ENCODE measurements at regions not wholly inside any gene's neighbourhood (a gene's known extent, or its start where the extent isn't known, plus 50 kb on each side); places are given as distances from the start of the nearest gene placed in this dataset.

DNA sequence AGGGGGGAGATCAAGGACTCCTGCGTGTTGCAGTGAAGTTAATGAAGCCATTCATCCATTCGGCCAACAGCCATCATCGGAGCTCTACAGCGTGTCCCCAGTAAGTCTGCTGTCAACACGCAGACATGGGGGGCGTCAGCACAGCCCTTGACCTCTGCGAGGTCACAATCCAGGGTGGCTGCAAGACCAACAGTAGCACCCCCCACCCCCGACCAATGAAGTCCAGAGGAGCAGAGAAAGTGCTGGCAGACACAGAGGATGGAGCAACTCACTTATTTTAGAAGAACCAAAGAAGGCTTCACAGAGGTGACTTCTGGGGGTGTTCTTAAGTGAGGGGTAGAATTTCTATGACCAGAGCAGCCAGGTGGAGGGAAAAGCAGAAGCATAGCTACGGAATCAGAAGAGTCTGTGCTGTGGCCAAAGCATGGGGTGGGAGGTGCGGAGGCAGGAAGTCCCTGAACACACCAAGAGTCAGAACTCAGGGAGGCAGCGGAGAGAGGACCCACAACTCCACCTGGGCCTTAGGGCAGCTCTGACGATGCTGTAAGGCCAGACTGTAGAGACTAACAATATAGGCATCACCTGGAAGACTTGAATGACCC lies 185.4 kb downstream of the FOXO1 start:
- TF ChIP-seq, protein P1, sequence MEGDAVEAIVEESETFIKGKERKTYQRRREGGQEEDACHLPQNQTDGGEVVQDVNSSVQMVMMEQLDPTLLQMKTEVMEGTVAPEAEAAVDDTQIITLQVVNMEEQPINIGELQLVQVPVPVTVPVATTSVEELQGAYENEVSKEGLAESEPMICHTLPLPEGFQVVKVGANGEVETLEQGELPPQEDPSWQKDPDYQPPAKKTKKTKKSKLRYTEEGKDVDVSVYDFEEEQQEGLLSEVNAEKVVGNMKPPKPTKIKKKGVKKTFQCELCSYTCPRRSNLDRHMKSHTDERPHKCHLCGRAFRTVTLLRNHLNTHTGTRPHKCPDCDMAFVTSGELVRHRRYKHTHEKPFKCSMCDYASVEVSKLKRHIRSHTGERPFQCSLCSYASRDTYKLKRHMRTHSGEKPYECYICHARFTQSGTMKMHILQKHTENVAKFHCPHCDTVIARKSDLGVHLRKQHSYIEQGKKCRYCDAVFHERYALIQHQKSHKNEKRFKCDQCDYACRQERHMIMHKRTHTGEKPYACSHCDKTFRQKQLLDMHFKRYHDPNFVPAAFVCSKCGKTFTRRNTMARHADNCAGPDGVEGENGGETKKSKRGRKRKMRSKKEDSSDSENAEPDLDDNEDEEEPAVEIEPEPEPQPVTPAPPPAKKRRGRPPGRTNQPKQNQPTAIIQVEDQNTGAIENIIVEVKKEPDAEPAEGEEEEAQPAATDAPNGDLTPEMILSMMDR (IDR thresholded peaks at IDR 0.05): no peak

DNA sequence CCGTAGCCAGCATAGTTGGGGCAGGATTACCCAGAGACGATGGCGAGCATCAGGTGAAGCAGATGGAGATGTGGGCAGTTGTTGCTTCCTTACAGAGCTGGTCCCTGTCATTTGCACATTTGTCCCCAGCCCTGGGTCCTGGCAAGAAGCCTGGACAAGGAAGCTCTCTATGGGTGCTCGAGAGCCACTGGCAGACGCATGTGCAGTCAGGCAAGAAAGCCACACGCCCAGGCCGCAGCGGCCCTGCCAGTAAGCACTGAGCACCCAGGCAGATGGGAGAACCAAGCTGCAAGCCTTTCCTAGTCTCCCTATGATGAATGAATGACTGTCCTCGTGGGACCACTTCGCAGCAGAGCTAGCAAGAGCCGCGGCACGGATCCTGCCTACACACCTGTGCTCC lies 182.8 kb downstream of the FOXO1 start:
- TF ChIP-seq, protein P1 (IDR thresholded peaks at IDR 0.05): no peak

DNA sequence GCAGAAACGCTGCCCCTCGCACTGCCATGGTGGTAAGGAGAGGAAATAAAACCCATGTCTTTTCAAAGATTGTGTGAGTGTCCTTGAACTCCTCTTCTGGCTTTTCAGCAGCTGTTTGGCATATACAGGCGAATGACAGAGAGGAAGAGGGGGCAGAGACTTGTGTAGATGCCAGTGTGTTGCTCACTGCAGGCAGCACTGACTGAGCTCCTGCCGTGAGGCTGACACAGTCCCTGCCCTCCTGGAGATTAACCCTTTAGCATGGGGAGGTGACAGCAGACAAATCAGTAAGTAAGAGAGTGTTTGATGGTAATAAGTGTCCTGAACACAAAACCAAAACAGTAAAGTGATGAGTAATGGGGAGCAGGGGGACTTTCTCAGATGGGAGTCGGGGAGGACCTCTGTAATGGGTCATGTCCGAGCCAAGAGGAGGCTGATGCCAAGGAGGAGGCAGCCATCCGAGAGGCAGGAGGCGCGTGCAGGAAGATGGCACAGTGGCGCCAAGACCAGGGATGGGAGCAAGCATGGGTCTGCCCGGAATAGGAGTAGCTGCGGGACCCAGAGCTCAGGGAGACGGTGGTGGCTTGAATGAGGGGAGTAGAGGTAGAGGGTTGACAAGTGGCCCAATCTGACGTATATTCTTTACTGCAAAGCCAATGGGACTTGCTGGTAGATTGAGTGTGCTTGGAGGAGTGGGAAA lies 182.2 kb downstream of the FOXO1 start:
- TF ChIP-seq, protein P1 (IDR thresholded peaks at IDR 0.05): no peak

DNA sequence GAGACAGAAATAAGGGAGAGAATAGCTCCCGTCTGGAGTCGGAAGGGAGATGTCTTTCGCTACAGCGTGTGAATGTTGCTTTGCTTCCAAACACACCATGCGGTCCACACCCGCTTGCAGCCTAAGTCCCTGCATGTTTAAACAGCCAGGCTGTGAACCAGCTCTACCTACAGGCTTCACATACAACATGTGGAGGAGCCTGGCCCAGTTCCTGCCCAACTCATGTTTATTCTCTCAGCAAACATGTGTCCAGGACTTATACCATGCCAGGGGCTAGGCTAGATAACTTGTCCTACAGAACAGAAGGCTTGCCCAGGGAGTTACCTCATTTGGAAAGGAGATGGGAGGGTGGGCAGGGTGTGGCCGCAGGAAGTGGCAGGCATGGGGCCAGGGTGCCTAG lies 181.5 kb downstream of the FOXO1 start:
- TF ChIP-seq, protein P1 (IDR thresholded peaks at IDR 0.05): no peak

DNA sequence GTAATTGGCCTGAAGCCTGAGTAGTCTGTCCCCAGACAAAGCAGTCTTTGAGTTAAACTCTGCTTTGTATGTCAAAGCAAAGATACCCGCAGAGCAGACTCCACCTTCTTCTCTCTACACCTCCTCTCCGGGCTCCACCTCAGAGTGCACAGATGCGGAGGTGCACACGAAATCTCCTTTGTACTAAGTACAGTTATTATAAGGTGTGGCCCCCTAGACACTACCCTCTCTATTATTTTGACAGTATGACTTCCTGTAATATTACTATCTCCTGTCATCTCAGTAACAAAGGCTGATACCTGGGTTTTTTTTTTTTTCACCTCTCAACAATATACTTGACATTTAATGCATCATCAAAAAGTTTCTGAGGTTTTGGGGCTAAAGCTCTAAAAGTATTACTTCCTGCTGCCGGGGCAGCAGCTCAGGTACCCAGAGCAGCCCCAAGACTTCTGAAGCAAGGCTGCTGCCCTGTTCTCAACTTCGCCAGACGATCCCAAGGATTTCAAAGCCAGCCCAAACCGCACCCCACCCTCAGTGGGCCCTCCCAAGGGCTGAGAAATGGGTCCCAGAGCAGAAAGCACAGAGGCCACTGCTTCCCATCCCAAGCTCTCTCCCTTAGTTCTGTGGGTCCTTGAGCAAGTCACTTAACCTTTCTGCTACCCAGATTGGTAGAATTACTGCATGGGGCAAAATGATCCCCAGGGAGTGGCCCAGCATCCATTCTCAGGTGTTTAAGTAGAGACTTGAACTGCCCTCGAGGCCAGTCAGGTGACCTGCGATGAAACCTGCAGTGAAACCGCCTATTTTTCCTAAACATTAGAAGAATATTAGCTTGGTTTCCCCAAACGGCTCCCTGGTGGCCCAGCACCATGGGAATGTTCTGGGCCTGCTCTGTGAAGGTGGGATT lies 180.6 kb downstream of the FOXO1 start:
- TF ChIP-seq, protein P1 (IDR thresholded peaks at IDR 0.05): no peak

DNA sequence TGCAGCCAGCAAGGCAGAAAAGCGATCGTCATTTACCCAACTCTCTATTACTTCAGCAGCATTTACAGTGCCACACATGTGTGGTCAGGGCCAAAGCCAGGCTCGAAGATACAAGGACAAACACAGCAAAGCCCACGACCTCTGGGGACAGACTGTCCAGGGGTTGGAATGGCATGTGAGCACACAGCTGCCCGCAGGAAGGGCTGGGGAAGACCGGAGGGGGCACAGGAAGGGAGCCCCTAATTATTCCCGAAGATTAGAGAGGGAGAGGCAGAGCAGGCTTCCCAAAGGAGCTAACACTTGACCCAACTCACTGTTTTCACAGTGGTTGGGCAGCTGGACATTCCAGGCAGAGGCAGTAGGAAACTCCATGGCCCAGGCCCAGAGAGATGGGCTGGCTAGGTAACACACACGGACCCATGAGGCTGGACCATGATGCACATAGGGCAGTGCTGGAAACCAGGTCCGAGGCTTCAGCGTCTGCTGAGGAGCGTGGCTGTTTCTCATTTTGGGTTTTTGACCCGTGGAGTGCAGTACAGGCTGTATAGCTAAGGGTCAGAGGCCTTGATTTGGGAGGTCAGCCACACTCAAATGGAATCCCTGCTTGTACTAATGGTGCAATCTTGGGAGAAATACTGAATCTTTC lies 179.8 kb downstream of the FOXO1 start:
- TF ChIP-seq, protein P1 (IDR thresholded peaks at IDR 0.05): no peak

DNA sequence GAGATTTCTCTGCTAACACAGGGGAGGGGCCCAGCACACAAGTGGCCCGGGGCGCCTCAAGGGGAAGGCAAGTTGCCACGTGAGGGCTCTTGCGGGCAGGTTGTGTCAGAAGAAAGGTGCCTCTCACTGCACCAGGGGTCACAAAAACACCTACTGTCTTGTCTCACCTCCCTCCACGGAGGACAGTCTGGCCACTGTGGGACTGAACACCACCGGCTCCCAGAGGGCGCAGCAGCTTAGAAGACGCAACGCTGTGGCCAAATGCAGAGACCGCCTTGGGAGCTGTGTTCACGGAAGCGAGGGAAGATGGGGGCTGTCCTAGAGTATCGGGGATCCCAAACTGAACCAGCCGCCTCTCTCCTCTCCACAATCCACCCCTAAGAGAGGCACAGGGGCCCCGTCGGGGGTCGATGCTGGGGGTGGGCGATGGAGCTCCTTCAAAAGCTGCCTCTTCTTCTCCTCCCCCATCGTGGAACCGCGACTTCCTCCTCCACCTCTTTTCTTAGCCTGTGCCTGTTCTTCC lies 177.5 kb downstream of the FOXO1 start:
- TF ChIP-seq, protein P1 (IDR thresholded peaks at IDR 0.05): no peak
